HepG2 (cell line): ENCODE measurements at regions not wholly inside any gene's neighbourhood (a gene's known extent, or its start where the extent isn't known, plus 50 kb on each side); places are given as distances from the start of the nearest gene placed in this dataset.

Experiments
- ATAC-seq: fragments of 200-7000 bp; cut with Tn5 transposase; 3 replicates; pipeline ENCODE4 v1.9.1; 2020; ENCODE audit warnings: mild to moderate bottlenecking, moderate library complexity
- BruUV-seq: library from RNA; stranded (reverse); fragments of 400-500 nt; replicated peaks from 2 replicates; lab custom pipeline; 2021; lab: Mats Ljungman, UMichigan
- CTCF ChIA-PET: fragments of 300-600 bp; formaldehyde crosslinking; extraction: SDS; loops from one replicate; lab custom pipeline; 2021; ENCODE audit warnings: low total read pairs, inconsistent platforms, low intra/inter-chr PET ratio; lab: Yijun Ruan, JAX
- POLR2A ChIA-PET: fragments of 350-600 bp; sonication (Branson Sonifier 250); formaldehyde crosslinking; loops from one replicate; lab custom pipeline; 2020; ENCODE audit warnings: antibody characterized with exemption, inconsistent platforms; lab: Yijun Ruan, JAX
- DNase-seq: peaks from one replicate; pipeline ENCODE4 v3.0.0-alpha.2; 2015; ENCODE audit warnings: low spot score
- FAIRE-seq: peaks from 3 replicates; lab custom pipeline; 2011; peaks lifted over from hg19 to GRCh38; lab: Jason Lieb, UNC
- H2AFZ ChIP-seq: one replicate; pipeline ENCODE4 v1.6.1; 2011; ENCODE audit warnings: low read length, inconsistent platforms
- H3K27ac ChIP-seq: fragments of 300-600 bp; 3 replicates; pipeline ENCODE4 v1.8.0; 2011; ENCODE audit warnings: mixed run types, mild to moderate bottlenecking, mixed read lengths, low read length, inconsistent platforms; ENCODE audit not compliant: insufficient read depth; ENCODE audit errors: extremely low read length
- H3K27me3 ChIP-seq, 2 experiments: fragments of 200-600 bp in 1 of 2; 2 replicates in 1 of 2; 3 replicates in 1 of 2; pipeline versions ENCODE4 v1.6.0 to v1.8.0; 2011; ENCODE audit warnings: low read length in 2 of 2, mild to moderate bottlenecking in 2 of 2, moderate library complexity in 2 of 2, inconsistent platforms in 1 of 2; ENCODE audit not compliant: insufficient read depth in 2 of 2, control insufficient read depth in 1 of 2
- H3K36me3 ChIP-seq, 2 experiments: fragments of 200-600 bp in 1 of 2; replicated peaks in 1 of 2; 2 replicates in 1 of 2; 3 replicates in 1 of 2; pipeline versions ENCODE4 v1.5.1 to v1.8.0; 2011; ENCODE audit warnings: low read length in 2 of 2, inconsistent platforms in 1 of 2; ENCODE audit not compliant: insufficient read depth in 2 of 2, control insufficient read depth in 1 of 2
- H3K4me1 ChIP-seq: 2 replicates; pipeline ENCODE4 v1.5.1; 2012; ENCODE audit warnings: low read length, inconsistent platforms; ENCODE audit not compliant: insufficient read depth
- H3K4me2 ChIP-seq: 2 replicates; pipeline ENCODE4 v1.6.0; 2011; ENCODE audit warnings: low read depth, low read length, inconsistent platforms
- H3K4me3 ChIP-seq, 3 experiments: fragments of 200-600 bp in 1 of 3; sonication (generic), shearing (Covaris generic) in 1 of 3; replicated peaks in 1 of 3; 2 replicates each; pipeline ENCODE4 v1.5.1; 2011 to 2016; ENCODE audit warnings: low read length in 3 of 3, inconsistent platforms in 2 of 3, low read depth in 2 of 3, mild to moderate bottlenecking in 2 of 3, control low read depth in 1 of 3, mixed read lengths in 1 of 3; ENCODE audit not compliant: insufficient read depth in 1 of 3
- H3K79me2 ChIP-seq: one replicate; pipeline ENCODE4 v1.6.1; 2011; ENCODE audit warnings: low read length, inconsistent platforms; ENCODE audit not compliant: insufficient read depth
- H3K9ac ChIP-seq: 2 replicates; pipeline ENCODE4 v1.6.0; 2011; ENCODE audit warnings: mild to moderate bottlenecking, low read depth, low read length, inconsistent platforms; ENCODE audit not compliant: insufficient read depth
- H3K9me3 ChIP-seq: 2 replicates; pipeline ENCODE4 v1.5.1; 2012; ENCODE audit warnings: mild to moderate bottlenecking, low read length
- H4K20me1 ChIP-seq: 2 replicates; pipeline ENCODE4 v1.6.0; 2011; ENCODE audit warnings: inconsistent platforms, mild to moderate bottlenecking, low read length, moderate library complexity; ENCODE audit not compliant: insufficient read depth
- CAMTA2 ChIP-seq: sonication (generic); formaldehyde crosslinking; IDR thresholded peaks from 2 replicates; pipeline ENCODE4 v1.4.0; 2020; ENCODE audit warnings: mild to moderate bottlenecking, missing genetic modification reagents, borderline replicate concordance
- FOSL2 ChIP-seq: sonication (generic); formaldehyde crosslinking; IDR thresholded peaks from 2 replicates; pipeline ENCODE4 v1.4.0; 2020; ENCODE audit warnings: missing genetic modification reagents
- FOXO1 ChIP-seq: sonication (generic); formaldehyde crosslinking; IDR thresholded peaks from 2 replicates; pipeline ENCODE4 v1.4.0; 2020; ENCODE audit warnings: missing genetic modification reagents
- HCFC1 ChIP-seq: fragments of 150-350 bp; IDR thresholded peaks from 2 replicates; pipeline ENCODE4 v1.6.1; 2014; ENCODE audit warnings: low read depth, low read length
- MIXL1 ChIP-seq: IDR thresholded peaks from 2 replicates; pipeline ENCODE4 v1.6.1; 2016
- MNT ChIP-seq: fragments of 450-650 bp; IDR thresholded peaks from 2 replicates; pipeline ENCODE4 v1.6.1; 2016
- MYNN ChIP-seq: sonication (generic); formaldehyde crosslinking; IDR thresholded peaks from 2 replicates; pipeline ENCODE4 v1.4.0; 2020; ENCODE audit warnings: mild to moderate bottlenecking, low read depth, missing genetic modification reagents
- SMAD1 ChIP-seq: sonication (generic); formaldehyde crosslinking; IDR thresholded peaks from 2 replicates; pipeline ENCODE4 v1.4.0; 2020; ENCODE audit warnings: missing genetic modification reagents, low read depth, mild to moderate bottlenecking, borderline replicate concordance
- ZNF292 ChIP-seq: sonication (generic); formaldehyde crosslinking; IDR thresholded peaks from 2 replicates; pipeline ENCODE4 v1.8.1; 2022; ENCODE audit warnings: mild to moderate bottlenecking, low read depth, missing genetic modification reagents, borderline replicate concordance
- ZNF773 ChIP-seq: sonication (generic); formaldehyde crosslinking; IDR thresholded peaks from 2 replicates; pipeline ENCODE4 v1.4.0; 2020; ENCODE audit warnings: missing genetic modification reagents, borderline replicate concordance
- WGBS: methylation state at CpG from one replicate; pipeline ENCODE4 v1.1.6; 2017; ENCODE audit warnings: low lambda C conversion rate; 5-methylcytosine and 5-hydroxymethylcytosine counted together
- in situ Hi-C: cut with HindIII; loops from 2 replicates; pipeline ENCODE4 v1.10.0; 2017; ENCODE audit warnings: low pct_unique_long_range_greater_than_20kb; ENCODE audit not compliant: extremely low pct_ligation_motif_present
- intact Hi-C: fragments of 100-400 bp; cut with micrococcal nuclease; formaldehyde crosslinking; loops from one replicate; pipeline ENCODE4 v1.10.0; 2022; ENCODE audit not compliant: unreplicated experiment
- TF ChIP-seq, protein P1 (sequence below): sonication (generic); formaldehyde crosslinking; IDR thresholded peaks from 2 replicates; pipeline ENCODE4 v1.5.0; 2020; ENCODE audit warnings: missing genetic modification reagents
- TF ChIP-seq, protein P2 (sequence below), 2 experiments: sonication (generic) in 1 of 2; formaldehyde crosslinking in 1 of 2; IDR thresholded peaks; 2 replicates each; pipeline versions ENCODE4 v1.4.0 to v1.6.1; 2016 to 2020; ENCODE audit warnings: borderline replicate concordance in 1 of 2, low read depth in 1 of 2, mild to moderate bottlenecking in 1 of 2, missing genetic modification reagents in 1 of 2

- Histone ChIP-seq H3K79me2 (no peaks in the 10 kb centered on the region), H3K4me1 (no peaks in the 10 kb centered on the region), H2AFZ (no peak overlapping the region), H3K9me3 (no peaks in the 10 kb centered on the region), H3K4me3 (no peak overlapping the region), H3K36me3 (no peaks in the 10 kb centered on the region), H4K20me1 (no peaks in the 10 kb centered on the region), H3K27ac (no peak overlapping the region), H3K27me3 (peaks cover 0 to 3% of the 10 kb centered on the region in 2 experiments; a peak in 1 of 5 replicates), H3K9ac (no peak overlapping the region), H3K4me2 (no peak overlapping the region)
- 59% methylated on average over 3 of the region's 3 CpGs for WGBS
- in situ Hi-C loops, result no loop called here
- POLR2A ChIA-PET, result no interaction called here
- BruUV-seq, result no TSS peak
- no peak for DNase-seq
- intact Hi-C loops, result no loop called here
- no peak for FAIRE-seq
- TF ChIP-seq, protein P1, sequence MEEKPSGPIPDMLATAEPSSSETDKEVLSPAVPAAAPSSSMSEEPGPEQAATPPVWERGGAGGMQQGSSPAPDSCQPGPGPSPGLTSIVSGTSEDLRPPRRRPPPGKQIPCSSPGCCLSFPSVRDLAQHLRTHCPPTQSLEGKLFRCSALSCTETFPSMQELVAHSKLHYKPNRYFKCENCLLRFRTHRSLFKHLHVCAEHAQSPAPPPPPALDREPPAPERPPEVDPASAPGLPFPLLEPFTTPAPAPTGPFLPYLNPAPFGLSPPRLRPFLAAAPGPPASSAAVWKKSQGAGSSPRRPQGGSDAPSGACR (CRISPR knock-in tag), result no peak
- TF ChIP-seq HCFC1, result no peak
- TF ChIP-seq ZNF292, result no peak
- no peak for TF ChIP-seq CAMTA2 (CRISPR knock-in tag)
- ATAC-seq, result no peak
- CTCF ChIA-PET, result no interaction called here
Measured at GRCh38 chr15:94002041-94002440, 229.3 kb upstream of the MCTP2 start.

- BruUV-seq, result no TSS peak
- TF ChIP-seq MNT (no peak), ZNF773 (CRISPR knock-in tag) (no peak), MYNN (CRISPR knock-in tag) (no peak), SMAD1 (no peak), MIXL1 (CRISPR knock-in tag) (no peak), FOSL2 (CRISPR knock-in tag) (no peak), FOXO1 (CRISPR knock-in tag) (no peak)
- TF ChIP-seq, protein P2, sequence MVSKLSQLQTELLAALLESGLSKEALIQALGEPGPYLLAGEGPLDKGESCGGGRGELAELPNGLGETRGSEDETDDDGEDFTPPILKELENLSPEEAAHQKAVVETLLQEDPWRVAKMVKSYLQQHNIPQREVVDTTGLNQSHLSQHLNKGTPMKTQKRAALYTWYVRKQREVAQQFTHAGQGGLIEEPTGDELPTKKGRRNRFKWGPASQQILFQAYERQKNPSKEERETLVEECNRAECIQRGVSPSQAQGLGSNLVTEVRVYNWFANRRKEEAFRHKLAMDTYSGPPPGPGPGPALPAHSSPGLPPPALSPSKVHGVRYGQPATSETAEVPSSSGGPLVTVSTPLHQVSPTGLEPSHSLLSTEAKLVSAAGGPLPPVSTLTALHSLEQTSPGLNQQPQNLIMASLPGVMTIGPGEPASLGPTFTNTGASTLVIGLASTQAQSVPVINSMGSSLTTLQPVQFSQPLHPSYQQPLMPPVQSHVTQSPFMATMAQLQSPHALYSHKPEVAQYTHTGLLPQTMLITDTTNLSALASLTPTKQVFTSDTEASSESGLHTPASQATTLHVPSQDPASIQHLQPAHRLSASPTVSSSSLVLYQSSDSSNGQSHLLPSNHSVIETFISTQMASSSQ (IDR thresholded peaks at IDR 0.05; ENCODE audit: low read depth), result no peak
- TF ChIP-seq, protein P2 (CRISPR knock-in tag; IDR thresholded peaks at IDR 0.05; ENCODE audit: borderline replicate concordance), result no peak
Measured at GRCh38 chr15:94001255-94001801, 230.0 kb upstream of the MCTP2 start.

More at GRCh38 chr15:94001255-94001801, 230.0 kb upstream of the MCTP2 start:
- intact Hi-C loops, result no loop called here
- Histone ChIP-seq H4K20me1 (no peaks in the 10 kb centered on the region), H3K9ac (no peak overlapping the region), H3K4me3 (no peak overlapping the region), H3K27me3 (peaks cover 0 to 3% of the 10 kb centered on the region in 2 experiments; a peak in 1 of 5 replicates), H3K36me3 (no peaks in the 10 kb centered on the region), H3K4me1 (no peaks in the 10 kb centered on the region), H3K79me2 (no peaks in the 10 kb centered on the region), H2AFZ (no peak overlapping the region), H3K27ac (no peak overlapping the region), H3K4me2 (no peak overlapping the region), H3K9me3 (no peaks in the 10 kb centered on the region)
- WGBS, result 0% methylated on average over 3 of the region's 3 CpGs
- CTCF ChIA-PET, result no interaction called here
- DNase-seq (no peak), FAIRE-seq (no peak), ATAC-seq (no peak)
- POLR2A ChIA-PET, result no interaction called here
- in situ Hi-C loops, result no loop called here
